ENCODE measurements at regions not wholly inside any gene's neighbourhood (a gene's known extent, or its start where the extent isn't known, plus 50 kb on each side); places are given as distances from the start of the nearest gene placed in this dataset.

- FAIRE-seq, result no peak
- no peaks in the 10 kb centered on the region for H3K27me3 ChIP-seq (replicated peaks in 1 of 4; ENCODE audit: control insufficient read depth in 3 of 4, extremely low read depth in 1 of 4, insufficient read depth in 3 of 4, low read length in 3 of 4)
- CTCF ChIA-PET (ENCODE audit: partially characterized antibody), result interaction anchor here (0.8 to 6.5 kb wide), 4 partner anchors 15 to 133 kb away, joined by 3 to 60 read pairs (median 6); no protein-coding TSS in a partner anchor
- TF ChIP-seq, protein P1, sequence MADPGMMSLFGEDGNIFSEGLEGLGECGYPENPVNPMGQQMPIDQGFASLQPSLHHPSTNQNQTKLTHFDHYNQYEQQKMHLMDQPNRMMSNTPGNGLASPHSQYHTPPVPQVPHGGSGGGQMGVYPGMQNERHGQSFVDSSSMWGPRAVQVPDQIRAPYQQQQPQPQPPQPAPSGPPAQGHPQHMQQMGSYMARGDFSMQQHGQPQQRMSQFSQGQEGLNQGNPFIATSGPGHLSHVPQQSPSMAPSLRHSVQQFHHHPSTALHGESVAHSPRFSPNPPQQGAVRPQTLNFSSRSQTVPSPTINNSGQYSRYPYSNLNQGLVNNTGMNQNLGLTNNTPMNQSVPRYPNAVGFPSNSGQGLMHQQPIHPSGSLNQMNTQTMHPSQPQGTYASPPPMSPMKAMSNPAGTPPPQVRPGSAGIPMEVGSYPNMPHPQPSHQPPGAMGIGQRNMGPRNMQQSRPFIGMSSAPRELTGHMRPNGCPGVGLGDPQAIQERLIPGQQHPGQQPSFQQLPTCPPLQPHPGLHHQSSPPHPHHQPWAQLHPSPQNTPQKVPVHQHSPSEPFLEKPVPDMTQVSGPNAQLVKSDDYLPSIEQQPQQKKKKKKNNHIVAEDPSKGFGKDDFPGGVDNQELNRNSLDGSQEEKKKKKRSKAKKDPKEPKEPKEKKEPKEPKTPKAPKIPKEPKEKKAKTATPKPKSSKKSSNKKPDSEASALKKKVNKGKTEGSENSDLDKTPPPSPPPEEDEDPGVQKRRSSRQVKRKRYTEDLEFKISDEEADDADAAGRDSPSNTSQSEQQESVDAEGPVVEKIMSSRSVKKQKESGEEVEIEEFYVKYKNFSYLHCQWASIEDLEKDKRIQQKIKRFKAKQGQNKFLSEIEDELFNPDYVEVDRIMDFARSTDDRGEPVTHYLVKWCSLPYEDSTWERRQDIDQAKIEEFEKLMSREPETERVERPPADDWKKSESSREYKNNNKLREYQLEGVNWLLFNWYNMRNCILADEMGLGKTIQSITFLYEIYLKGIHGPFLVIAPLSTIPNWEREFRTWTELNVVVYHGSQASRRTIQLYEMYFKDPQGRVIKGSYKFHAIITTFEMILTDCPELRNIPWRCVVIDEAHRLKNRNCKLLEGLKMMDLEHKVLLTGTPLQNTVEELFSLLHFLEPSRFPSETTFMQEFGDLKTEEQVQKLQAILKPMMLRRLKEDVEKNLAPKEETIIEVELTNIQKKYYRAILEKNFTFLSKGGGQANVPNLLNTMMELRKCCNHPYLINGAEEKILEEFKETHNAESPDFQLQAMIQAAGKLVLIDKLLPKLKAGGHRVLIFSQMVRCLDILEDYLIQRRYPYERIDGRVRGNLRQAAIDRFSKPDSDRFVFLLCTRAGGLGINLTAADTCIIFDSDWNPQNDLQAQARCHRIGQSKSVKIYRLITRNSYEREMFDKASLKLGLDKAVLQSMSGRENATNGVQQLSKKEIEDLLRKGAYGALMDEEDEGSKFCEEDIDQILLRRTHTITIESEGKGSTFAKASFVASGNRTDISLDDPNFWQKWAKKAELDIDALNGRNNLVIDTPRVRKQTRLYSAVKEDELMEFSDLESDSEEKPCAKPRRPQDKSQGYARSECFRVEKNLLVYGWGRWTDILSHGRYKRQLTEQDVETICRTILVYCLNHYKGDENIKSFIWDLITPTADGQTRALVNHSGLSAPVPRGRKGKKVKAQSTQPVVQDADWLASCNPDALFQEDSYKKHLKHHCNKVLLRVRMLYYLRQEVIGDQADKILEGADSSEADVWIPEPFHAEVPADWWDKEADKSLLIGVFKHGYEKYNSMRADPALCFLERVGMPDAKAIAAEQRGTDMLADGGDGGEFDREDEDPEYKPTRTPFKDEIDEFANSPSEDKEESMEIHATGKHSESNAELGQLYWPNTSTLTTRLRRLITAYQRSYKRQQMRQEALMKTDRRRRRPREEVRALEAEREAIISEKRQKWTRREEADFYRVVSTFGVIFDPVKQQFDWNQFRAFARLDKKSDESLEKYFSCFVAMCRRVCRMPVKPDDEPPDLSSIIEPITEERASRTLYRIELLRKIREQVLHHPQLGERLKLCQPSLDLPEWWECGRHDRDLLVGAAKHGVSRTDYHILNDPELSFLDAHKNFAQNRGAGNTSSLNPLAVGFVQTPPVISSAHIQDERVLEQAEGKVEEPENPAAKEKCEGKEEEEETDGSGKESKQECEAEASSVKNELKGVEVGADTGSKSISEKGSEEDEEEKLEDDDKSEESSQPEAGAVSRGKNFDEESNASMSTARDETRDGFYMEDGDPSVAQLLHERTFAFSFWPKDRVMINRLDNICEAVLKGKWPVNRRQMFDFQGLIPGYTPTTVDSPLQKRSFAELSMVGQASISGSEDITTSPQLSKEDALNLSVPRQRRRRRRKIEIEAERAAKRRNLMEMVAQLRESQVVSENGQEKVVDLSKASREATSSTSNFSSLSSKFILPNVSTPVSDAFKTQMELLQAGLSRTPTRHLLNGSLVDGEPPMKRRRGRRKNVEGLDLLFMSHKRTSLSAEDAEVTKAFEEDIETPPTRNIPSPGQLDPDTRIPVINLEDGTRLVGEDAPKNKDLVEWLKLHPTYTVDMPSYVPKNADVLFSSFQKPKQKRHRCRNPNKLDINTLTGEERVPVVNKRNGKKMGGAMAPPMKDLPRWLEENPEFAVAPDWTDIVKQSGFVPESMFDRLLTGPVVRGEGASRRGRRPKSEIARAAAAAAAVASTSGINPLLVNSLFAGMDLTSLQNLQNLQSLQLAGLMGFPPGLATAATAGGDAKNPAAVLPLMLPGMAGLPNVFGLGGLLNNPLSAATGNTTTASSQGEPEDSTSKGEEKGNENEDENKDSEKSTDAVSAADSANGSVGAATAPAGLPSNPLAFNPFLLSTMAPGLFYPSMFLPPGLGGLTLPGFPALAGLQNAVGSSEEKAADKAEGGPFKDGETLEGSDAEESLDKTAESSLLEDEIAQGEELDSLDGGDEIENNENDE (IDR thresholded peaks at IDR 0.05; ENCODE audit: insufficient replicate concordance, low read length), result no peak
Measured at GRCh38 chr15:77771616-77772015, 138.9 kb upstream of the LINGO1 start.

More at GRCh38 chr15:77771616-77772015, 138.9 kb upstream of the LINGO1 start:
- DNase-seq (ENCODE audit: low read depth in 1 of 2, low spot score in 2 of 2), result no peak
- Histone ChIP-seq H2BK120ac (replicated peaks; ENCODE audit: low read depth, low read length) (no peak overlapping the region), H3K79me2 (ENCODE audit: control insufficient read depth in 1 of 2, insufficient read depth in 2 of 2, low read length in 2 of 2) (no peaks in the 10 kb centered on the region), H2BK20ac (ENCODE audit: low read length) (no peak overlapping the region), H2BK12ac (ENCODE audit: low read depth, low read length) (no peak overlapping the region), H3K36me3 (ENCODE audit: control insufficient read depth in 2 of 4, insufficient read depth in 4 of 4, low read length in 3 of 4) (no peaks in the 10 kb centered on the region), H4K20me1 (replicated peaks in 1 of 2; ENCODE audit: control insufficient read depth in 1 of 2, insufficient read depth in 2 of 2, low read length in 2 of 2) (no peaks in the 10 kb centered on the region), H3K4me2 (ENCODE audit: insufficient read depth in 1 of 2, low read depth in 2 of 2, low read length in 2 of 2) (no peak overlapping the region), H3K56ac (replicated peaks; ENCODE audit: insufficient read length, low read depth, low read length) (no peak overlapping the region), H2AK5ac (ENCODE audit: low read depth, low read length) (no peak overlapping the region), H3K23me2 (ENCODE audit: low read depth, low read length) (no peaks in the 10 kb centered on the region), H3K18ac (ENCODE audit: extremely low read depth, low read length) (no peak overlapping the region; the same call in 1 of the 2 replicates), H4K91ac (replicated peaks; ENCODE audit: insufficient read length, low read length) (no peak overlapping the region), H4K5ac (ENCODE audit: insufficient read length, low read depth, low read length) (no peak overlapping the region), H3K79me1 (ENCODE audit: low read depth, low read length) (no peaks in the 10 kb centered on the region), H2BK15ac (ENCODE audit: low read length) (peak overlapping the region; percentile 46), H2BK5ac (ENCODE audit: low read depth, low read length) (no peak overlapping the region), H3K4me1 (replicated peaks in 1 of 4; ENCODE audit: control insufficient read depth in 3 of 4, insufficient read depth in 4 of 4, low read length in 3 of 4) (peaks cover 0 to 6% (median 2%) of the 10 kb centered on the region in 4 experiments; a peak in 4 of 7 replicates), H3K14ac (ENCODE audit: insufficient read length) (no peak overlapping the region), H3K9me3 (ENCODE audit: insufficient read depth in 2 of 2, low read depth in 1 of 2, low read length in 1 of 2) (no peaks in the 10 kb centered on the region), H3K4ac (replicated peaks; ENCODE audit: insufficient read length, low read depth, low read length) (no peak overlapping the region), H3K9ac (replicated peaks in 1 of 4; ENCODE audit: extremely low read depth in 1 of 4, low read depth in 3 of 4, low read length in 3 of 4) (no peak overlapping the region), H2AFZ (ENCODE audit: low read length) (no peak overlapping the region), H3K4me3 (ENCODE audit: extremely low read depth in 1 of 4, insufficient read depth in 2 of 4, low read depth in 3 of 4, low read length in 4 of 4) (no peak overlapping the region), H4K8ac (ENCODE audit: extremely low read depth, insufficient read depth, low read length) (no peak overlapping the region), H3K27ac (ENCODE audit: low read depth, low read length) (no peak overlapping the region), H3K23ac (ENCODE audit: insufficient read length) (no peak overlapping the region)
- 93% methylated on average over 7 of the region's 7 CpGs; no CpG with 5 or more reads in 1 of the 2 experiments for WGBS, 2 experiments (ENCODE audit: extremely low coverage in 1 of 2, insufficient coverage in 1 of 2, insufficient read length in 1 of 2, insufficient replicate concordance in 2 of 2, low coverage in 1 of 2, low lambda C conversion rate in 2 of 2, missing lambda C conversion rate in 1 of 2)
- POLR2A ChIA-PET (ENCODE audit: partially characterized antibody), result no interaction called here

Data from H1 (cell line).